NCI-H345 treated with DMSO at 0.1 percent for 48 hours (cell line): ENCODE measurements at regions not wholly inside any gene's neighbourhood (a gene's known extent, or its start where the extent isn't known, plus 50 kb on each side); places are given as distances from the start of the nearest gene placed in this dataset.
"Not testable (repeated sequence)": the region's sequence is repeated elsewhere in the genome, so short reads cannot be mapped to it uniquely, and the experiment has no call there.

Experiments used
- DNase-seq: peaks from one replicate; lab custom pipeline; 2025; ENCODE audit not compliant: unreplicated experiment; lab: John Stamatoyannopoulos, UW

DNA sequence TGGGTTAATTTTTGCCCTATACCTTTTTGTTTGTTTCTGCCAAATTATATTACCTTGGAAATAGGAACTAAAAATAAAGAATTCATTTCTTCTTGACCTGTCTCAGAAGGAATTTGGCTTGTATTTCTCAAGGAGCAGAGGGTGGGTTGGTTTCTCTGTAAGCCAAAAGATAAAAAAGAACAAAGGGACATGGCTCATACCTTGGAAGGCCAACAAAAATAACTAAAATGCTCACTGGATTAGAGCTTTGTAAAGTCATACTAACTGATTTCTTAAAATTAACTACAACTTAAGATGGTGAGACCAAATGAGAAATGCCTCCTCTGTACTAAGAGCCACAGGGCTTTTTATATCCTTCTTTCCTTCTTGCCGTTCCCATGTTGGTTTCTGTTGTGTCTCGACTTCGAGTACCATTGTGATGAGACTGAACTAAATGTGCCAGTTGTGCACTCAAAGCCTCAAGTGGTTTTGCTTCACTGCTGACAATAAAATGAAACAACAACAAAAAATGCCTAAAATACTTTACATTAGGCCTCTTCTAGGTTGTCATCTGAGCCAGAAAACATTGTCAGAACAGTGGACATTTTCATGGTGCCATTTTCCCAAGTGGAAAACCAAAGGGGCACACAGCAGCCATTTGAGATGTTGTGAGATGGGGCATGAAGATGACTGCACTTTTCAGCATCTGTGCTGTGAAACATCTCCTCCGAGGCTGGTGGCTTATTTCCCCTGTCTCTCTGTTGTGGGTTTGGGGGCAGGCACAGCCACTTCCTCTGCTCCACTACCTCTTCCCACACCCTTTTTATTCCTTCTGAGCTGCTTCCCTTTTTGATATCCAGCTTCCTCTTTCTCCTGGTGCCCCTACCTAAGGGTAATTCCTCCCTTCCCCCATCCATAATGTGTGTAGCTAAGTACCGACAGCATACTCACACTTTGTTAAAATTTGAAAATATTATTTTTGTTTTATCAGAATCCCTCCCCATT is 51.8 kb upstream of the AGR3 start:
- peak; percentile 28 for DNase-seq

DNA sequence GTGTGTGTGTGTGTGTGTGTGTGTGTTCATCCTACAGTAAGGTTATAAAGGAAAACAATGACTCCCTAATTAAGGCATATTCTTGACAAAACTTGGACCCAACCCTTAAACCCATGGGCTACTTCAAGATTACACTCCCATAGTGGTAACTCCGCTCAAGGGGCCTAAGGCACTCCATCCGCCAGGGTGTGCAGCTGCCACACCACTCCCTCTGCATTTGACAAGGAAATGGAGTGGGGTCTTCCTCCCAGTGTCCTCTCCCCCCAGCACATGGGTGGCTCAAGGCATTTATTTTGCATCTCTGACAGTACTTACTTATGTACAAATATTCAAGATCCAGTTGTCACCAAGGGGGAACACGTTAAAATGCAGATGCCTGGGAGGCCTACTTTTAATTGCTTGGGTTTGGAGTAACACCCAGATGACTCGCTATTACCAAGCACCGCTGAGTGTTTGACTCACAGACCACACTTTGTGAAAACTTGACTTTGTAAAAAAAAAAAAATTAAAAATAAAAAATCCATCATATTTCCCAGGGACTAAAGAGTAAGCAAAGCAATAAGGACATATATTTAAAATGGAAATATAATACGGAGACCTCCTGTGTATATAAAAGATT is 53.0 kb upstream of the AGR3 start:
- DNase-seq, result no peak

DNA sequence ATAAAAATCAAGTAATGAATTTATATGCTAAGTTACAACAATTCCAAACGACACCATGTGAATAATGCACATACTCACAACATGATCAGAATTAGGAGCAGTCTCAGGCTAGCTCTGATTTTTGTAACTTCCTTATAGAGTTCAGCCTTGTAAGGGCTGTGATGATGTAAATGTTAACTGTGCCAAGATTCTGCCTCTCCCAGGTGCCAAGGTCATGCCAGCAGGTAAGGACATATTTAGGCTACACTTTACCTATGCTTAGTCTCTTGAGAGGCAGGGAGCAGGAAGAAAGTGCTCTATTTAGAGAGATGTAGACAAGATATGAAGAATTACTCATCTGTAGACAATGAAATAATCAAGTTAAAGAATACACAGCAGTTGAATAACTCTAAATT is 53.6 kb upstream of the AGR3 start:
- DNase-seq, result no peak

DNA sequence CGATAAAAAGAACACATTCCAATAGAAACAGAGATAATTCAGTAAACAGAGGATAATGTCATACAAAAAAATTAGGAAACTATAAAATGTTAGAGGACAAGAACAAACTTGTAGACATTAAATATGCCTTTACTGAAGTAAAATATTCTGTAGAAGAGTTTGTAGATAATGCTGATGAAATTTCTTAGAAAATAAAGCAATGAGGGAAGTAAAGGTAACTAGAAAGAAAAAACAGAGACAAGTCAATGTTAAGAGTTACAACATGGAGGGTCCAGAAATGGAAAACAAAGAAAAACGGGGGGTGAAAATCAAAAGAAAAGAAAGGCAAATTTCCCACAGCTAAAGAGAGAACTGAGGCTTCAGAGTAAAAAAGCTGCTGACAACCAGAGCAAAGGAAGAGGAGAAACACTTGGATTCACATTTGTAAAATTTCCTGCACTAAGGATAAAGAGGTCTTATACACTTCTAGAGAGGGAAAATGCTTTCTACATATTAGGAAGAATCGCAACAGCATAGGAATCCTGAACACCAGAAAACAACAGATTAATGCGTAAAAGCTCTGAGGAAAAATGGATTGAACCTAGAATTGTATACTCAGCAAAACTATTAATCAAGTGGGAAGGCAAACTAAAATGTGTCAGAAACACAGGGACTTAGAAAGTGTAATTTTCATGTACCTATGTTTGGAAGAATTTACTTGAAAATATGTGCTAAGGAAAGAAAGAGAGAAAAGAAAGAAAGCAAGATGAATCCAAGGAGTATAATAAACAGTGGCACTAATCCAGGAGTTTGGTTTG is 55.0 kb upstream of the AGR3 start:
- no peak for DNase-seq

DNA sequence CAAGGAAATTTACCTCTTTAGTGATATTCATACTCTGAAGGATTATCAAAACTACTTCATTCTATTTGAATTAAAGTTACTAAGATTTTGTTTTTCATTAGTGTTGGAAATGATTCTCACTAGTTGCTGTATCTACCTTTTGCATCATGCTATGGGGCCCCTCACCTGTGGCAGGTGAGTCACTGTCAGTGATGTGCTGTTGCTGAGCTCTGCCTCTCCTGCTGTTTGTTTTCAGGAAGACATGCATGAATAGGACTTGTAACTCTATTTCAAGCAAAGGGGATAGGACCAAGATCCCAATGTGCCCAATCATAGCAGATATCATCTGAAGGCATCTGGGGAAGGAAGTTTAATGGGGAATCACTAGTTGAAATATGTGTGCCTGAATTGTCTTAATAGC is 57.4 kb upstream of the AGR3 start:
- no peak for DNase-seq

DNA sequence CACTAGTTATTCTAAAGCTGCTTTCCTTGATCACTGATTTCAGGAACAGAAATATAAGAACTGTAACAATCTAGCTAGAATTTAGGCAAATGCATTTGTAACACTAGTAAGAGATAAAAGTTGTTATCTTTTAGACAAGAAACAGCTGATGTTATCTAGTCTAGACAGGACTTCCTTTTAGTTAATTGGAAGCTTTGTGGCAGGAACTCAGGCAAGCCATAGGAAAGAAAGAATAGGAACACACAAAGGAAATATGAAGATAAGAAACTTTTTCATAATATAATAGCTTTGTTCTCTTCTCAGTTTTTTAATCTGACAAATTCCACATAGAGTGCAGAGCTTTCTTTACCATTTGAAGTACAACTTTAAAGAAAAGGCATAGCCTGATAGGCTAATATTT is 59.0 kb upstream of the AGR3 start:
- DNase-seq, result no peak

DNA sequence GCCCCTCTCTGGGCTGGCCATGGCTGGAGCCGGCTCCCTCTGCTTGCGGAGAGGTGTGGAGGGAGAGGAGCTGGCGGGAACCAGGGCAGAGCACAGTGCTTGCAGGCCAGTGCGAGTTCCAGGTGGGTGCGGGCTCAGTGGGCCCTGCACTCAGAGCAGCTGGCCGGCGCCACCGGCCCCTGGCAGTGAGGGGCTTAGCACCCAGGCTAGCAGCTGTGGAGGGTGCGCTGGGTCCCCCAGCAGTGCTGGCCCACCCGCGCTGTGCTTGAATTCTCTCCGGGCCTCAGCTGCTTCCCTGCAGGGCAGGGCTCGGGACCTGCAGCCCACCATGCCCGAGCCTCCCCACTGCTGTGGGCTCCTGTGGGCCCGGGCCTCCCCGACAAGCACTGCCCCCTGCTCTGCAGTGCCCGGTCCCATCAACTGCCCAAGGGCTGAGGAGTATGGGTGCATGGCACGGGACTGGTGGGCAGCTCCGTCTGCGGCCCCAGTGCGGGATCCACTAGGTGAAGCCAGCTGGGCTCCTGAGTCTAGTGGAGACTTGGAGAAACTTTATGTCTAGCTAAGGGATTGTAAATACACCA is 61.2 kb upstream of the AGR3 start:
- DNase-seq, result no peak

DNA sequence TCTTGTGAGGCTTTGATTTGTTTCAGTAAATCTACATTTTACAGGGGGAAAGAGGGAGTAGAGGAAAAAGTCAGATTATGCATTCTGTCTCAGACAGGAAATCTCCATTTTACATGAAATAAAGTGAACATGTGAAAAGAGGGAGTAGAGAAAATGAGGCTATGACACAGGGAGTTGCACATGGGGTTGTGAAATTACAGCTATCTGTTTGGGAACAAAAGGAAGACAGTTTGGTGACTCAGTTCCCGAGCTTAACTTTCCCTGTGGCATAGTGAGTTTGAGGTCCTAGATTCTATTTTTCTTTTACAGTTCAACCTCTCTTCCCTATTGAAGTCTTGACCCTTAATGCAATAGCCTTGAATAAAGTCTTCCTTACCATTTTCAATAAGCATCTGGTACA is 63.2 kb upstream of the AGR3 start:
- DNase-seq, result no peak

DNA sequence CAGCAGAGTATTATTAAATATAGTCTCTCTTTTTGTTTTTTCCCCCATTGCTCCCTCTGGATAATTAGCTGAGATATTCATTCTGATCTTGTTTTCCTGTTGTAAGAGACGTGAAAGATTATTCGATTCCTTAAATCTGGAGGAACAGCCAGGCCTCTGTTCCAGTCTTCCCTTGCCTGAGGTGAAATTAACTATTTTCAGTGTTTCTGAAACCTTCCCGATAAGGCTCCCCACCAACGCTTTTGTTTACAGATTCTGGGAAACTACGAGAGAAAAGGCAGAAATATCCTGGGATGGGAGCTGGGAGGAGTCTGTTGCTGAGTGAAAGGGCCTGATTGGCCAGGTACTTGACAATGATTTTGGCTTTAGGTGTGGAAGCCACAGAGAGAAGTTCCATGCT is 63.6 kb upstream of the AGR3 start:
- DNase-seq, result no peak

DNA sequence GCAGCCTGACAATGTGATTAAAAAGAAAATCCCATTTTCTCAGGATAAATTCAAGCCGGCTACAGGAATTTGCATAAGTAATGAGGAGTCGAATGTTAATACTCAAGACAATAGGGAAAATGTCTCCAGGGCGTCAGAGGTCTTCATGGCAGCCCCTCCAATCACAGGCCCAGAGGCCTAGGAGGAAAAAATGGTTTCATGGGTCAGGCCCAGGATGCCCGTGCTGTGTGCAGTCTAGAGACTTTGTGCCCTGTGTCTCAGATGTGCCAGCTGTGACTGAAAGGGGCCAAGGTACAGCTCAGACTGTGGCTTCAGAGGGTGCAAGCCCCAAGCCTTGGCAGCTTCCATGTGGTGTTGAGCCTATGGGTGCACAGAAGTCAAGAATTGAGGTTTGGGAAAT is 66.3 kb upstream of the AGR3 start:
- not testable (repeated sequence) for DNase-seq

DNA sequence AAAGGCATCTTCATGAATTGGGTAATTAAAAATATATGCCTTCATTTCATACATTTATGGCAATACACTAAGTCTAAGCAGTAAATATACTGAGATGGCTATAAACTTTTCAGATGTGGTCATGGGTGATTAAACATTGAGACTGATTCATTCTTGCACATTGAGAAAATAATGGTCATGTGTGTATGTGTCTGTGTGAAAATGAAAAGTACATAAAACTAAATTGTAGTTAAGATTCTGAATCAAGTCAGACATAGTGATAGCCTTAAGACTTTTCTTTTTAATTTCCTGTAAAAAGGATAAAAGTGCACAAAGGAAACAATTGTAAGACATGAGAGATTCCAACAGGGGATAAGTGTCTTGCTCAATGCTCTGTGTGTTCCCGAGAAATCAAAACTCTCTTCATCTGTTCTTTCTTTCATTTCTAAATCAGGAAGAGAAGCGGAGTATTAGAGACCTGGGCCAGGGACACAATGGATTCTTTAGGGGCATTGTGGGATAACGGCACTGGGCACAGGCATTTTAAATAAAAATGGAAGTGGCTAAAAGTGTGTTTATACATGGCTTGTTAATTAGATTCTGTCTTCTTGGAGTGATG is 69.8 kb upstream of the AGR3 start:
- no peak for DNase-seq

DNA sequence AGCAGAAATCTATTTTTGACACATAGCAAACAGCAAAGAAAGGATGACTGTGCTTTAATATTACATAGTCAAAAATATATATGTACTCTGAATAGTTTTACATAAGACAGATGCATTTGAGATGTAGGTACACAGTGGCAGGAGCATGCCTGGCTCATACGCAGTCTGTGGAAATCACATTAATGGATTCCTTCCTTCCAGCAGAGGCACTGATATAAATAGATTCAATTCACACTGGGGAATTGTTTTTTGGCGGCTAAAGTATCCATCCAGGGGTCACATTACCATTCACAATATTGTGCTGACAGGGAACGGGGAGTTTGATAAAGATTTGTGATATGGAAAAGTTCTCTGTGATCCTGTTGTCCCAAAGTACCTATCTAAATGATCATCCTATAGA is 72.5 kb upstream of the AGR3 start:
- no peak for DNase-seq

DNA sequence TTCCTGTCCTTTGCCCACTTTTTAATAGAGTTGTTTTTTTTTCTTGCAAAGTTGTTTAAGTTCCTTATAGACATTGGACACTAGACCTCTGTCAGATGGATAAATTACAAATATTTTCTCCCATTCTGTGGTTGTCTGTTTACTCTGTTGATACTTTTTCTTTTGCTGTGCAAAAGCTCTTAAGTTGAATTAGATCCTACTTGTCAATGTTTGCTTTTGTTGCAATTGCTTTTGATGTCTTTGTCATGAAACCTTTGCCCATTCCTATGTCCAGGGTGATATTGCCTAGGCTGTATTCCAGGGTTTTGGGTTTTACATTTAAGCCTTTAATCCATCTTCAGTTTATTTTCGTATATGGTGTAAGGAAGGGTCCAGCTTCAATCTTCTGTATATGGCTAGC is 76.9 kb upstream of the AGR3 start:
- DNase-seq, result no peak

DNA sequence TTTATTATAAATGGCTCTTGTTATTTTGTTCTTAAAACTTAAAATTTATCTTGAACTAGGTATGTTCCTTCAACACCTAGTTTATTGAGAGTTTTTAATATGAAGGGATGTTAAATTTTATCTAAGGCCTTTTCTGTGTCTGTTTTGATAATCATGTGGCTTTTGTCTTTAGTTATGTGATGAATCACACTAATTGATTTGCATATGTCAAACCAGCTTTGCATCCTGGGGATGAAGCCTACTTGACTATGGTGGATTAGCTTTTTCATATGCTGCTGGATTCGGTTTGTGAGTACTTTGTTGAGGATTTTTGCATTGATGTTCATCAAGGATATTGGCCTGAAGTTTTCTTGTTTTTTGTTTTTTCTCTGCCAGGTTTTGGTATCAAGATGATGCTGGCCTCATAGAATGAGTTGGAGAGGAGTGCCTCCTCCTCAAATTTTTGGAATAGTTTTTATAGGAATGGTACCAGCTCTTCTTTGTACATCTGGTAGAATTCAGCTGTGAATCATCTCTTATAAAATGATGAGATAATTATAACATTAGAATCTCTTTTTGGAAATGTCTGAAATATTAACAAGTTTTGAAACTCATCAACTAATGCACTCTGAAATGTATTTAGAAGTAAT is 78.7 kb upstream of the AGR3 start:
- DNase-seq, result no peak

DNA sequence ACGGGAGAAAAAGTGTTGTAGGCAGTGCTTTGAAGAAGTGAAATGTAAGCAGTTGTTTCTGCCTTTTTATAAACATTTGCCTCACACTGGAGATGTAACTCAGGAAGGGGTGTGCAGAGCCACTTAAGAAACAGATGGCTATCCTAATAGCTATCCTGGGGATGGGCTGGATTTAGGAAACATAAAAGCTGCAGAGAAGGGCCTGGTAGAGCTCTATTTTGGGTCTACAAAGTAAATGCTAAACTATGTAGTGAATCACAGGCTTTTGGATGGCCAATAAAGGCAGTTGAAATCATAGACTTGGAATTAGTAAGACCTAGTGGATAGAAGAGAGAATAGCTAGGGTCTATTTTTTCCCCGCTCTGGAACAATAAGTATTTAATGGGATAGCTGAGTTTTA is 79.9 kb upstream of the AGR3 start:
- no peak for DNase-seq

DNA sequence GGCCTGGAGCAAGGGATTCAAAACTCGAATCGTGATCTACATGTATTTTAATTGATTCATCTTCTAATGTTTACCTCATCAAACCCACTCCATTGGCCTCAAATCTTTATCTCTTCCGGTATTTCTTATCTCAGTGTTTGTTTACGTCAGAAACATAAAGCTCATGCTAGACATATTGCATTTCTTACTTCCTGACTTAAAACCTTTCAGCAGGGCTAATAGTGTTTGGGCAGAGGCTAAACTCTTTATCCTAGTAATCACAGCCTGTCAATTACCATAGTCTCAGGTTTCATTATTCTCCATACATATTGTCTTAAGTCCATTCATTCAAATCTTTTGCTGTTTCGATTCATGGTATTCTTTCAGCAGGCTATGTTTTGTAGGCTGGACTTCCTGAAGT is 81.3 kb upstream of the AGR3 start:
- no peak for DNase-seq

DNA sequence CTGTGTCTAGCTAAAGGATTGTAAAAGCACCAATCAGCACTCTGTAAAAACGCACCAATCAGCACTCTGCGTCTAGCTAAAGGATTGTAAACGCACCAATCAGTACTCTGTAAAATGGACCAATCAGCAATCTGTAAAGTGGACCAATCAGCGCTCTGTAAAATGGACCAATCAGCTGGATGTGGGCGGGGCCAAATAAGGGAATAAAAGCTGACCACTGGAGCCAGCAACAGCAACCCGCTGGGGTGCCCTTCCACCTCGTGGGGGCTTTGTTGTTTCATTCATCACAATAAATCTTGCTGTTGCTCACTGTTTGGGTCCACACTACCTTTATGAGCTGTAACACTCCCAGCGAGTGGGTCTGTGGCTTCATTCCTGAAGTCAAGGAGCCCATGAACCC is 83.9 kb upstream of the AGR3 start:
- not testable (repeated sequence) for DNase-seq

DNA sequence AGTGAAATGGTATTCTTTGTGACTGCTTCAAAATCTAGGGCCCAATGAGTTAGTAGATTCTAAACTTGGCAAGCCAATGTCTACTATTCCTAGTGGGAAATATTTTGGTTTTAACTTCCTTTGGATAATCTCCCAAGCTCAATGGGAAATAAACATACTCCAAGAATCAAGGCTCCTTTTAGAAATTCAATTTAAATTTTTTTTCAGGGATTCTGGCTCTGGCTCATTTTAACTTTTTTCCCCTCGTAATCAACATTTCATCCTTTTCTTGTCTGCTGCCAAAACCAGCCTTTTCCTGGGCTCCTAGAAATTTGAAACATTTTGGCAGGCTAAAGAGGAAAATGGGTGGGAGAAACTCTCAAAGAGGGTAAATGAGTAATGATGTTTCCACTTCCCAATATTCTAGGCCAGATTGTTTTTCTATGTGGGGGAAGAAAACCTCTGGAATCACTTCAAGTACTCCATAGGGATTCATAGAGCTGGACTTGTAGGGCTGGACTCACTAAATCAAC is 85.6 kb upstream of the AGR3 start:
- no peak for DNase-seq

DNA sequence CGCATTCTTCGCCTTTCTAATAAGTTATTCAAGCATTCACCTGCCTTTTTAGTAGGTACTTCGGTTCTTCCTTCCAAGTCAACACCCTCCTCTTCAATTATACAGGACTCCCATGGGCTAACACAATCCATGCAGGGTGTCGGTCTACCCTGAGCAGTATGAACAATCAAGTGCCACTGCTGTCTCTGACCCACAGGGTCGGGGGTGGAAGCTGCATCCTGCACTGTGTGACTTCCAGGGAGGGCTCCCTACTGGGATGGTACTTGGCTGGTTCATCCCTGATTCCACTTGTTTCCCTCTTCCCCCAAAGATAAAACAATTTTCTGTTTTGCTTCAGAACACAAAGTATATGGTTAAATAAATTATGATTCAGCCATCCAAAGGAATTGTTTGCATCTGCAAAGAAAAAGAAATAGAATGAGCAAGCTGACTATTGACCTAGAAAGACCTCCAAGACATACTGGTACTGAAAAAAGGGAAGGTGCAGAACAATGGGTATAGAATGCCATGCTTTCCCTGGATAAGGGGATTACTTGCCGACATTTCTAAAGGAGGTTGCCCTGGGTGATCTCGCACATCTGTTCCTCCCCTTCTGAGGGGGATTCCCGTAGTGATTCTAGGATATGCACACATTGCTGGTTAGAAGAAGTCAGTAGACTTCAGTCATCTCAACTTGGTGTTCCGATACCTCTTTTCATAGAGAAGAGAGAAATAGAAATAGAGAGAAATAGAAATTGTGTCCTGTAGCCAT is 89.1 kb upstream of the AGR3 start:
- DNase-seq, result no peak

DNA sequence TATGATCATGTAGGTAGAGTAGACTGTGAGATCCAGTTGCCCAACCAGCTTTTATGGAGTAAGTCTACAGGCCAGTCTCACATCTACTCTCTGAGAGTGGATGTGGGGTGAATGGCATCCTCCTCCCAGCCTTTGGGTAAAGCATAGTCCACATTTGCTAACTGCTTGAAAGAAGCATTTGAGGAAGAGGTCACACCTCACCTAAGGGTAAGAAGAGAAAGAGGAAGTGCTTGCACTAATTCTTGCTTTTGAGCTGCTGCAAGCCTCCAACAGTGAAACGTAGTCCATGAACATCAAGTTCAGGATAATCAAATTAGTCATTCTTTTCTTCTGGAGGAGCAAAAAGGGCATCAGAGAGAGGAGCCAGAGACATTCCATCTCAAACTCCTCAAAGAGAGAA is 93.9 kb upstream of the AGR3 start:
- DNase-seq, result no peak
